GM12878 (cell line): ENCODE measurements at regions not wholly inside any gene's neighbourhood (a gene's known extent, or its start where the extent isn't known, plus 50 kb on each side); places are given as distances from the start of the nearest gene placed in this dataset.

Source experiments
- ATAC-seq: fragments of 200-7000 bp; cut with Tn5 transposase; 3 replicates; pipeline ENCODE4 v1.9.1; 2020; ENCODE audit warnings: mild to moderate bottlenecking, moderate library complexity
- BruUV-seq: library from RNA; stranded (reverse); fragments of 400-500 nt; replicated peaks from 2 replicates; lab custom pipeline; 2021; lab: Mats Ljungman, UMichigan
- CTCF ChIA-PET: fragments of 300-600 bp; sonication (Branson Sonifier 250); formaldehyde crosslinking; extraction: SDS; loops from one replicate; lab custom pipeline; 2021; ENCODE audit warnings: inconsistent platforms; lab: Yijun Ruan, JAX
- POLR2A ChIA-PET: fragments of 350-600 bp; formaldehyde crosslinking; extraction: SDS; loops from one replicate; lab custom pipeline; 2021; ENCODE audit warnings: inconsistent platforms; lab: Charles Lee
- RAD21 ChIA-PET: fragments of 300-600 bp; sonication (Branson Sonifier 250); formaldehyde crosslinking; loops from one replicate; lab custom pipeline; 2023; ENCODE audit warnings: antibody characterized with exemption; ENCODE audit not compliant: unreplicated experiment; lab: Charles Lee
- SMC1A ChIA-PET: fragments of 300-600 bp; sonication (Branson Sonifier 250); formaldehyde crosslinking; loops from one replicate; lab custom pipeline; 2023; ENCODE audit not compliant: unreplicated experiment, uncharacterized antibody; lab: Charles Lee
- DNase-seq: peaks from one replicate; pipeline ENCODE4 v3.0.0-alpha.2; 2011; ENCODE audit warnings: low read depth, low spot score
- FAIRE-seq: peaks from 3 replicates; lab custom pipeline; 2011; peaks lifted over from hg19 to GRCh38; lab: Jason Lieb, UNC
- H2AFZ ChIP-seq: 2 replicates; pipeline ENCODE4 v1.6.0; 2011; ENCODE audit warnings: low read depth, low read length, control low read depth; ENCODE audit not compliant: control insufficient read depth
- H3K27ac ChIP-seq: 2 replicates; pipeline ENCODE4 v1.5.1; 2011; ENCODE audit warnings: control low read depth; ENCODE audit not compliant: control insufficient read depth, insufficient read depth
- H3K27me3 ChIP-seq, 2 experiments: replicated peaks in 1 of 2; 2 replicates each; pipeline versions ENCODE4 v1.6.0 to v1.6.1; 2011; ENCODE audit warnings: low read length in 1 of 2; ENCODE audit not compliant: control insufficient read depth in 2 of 2, insufficient read depth in 2 of 2
- H3K36me3 ChIP-seq, 2 experiments: 2 replicates each; pipeline ENCODE4 v1.5.1; 2011; ENCODE audit warnings: low read length in 1 of 2; ENCODE audit not compliant: control insufficient read depth in 2 of 2, insufficient read depth in 2 of 2
- H3K4me1 ChIP-seq: 2 replicates; pipeline ENCODE4 v1.6.1; 2011; ENCODE audit warnings: mild to moderate bottlenecking, low read length, moderate library complexity, mixed read lengths; ENCODE audit not compliant: control insufficient read depth, insufficient read depth
- H3K4me2 ChIP-seq: 2 replicates; pipeline ENCODE4 v1.6.0; 2011; ENCODE audit warnings: control low read depth; ENCODE audit not compliant: control insufficient read depth, insufficient read depth
- H3K4me3 ChIP-seq: fragments of 200-600 bp; sonication (generic); 2 replicates; pipeline ENCODE4 v1.5.1; 2016
- H3K79me2 ChIP-seq: 2 replicates; pipeline ENCODE4 v1.6.0; 2011; ENCODE audit warnings: low read length; ENCODE audit not compliant: control insufficient read depth, insufficient read depth
- H3K9ac ChIP-seq: 2 replicates; pipeline ENCODE4 v1.8.0; 2011; ENCODE audit warnings: low read length, control low read depth, mixed read lengths; ENCODE audit not compliant: control insufficient read depth, insufficient read depth
- H3K9me3 ChIP-seq: replicated peaks from 3 replicates; pipeline ENCODE4 v1.5.1; 2011; ENCODE audit warnings: mild to moderate bottlenecking, low read length; ENCODE audit not compliant: control insufficient read depth, insufficient read depth
- H4K20me1 ChIP-seq: 2 replicates; pipeline ENCODE4 v1.6.0; 2011; ENCODE audit not compliant: control insufficient read depth, insufficient read depth
- CREB1 ChIP-seq: IDR thresholded peaks from 2 replicates; pipeline ENCODE4 v1.6.1; 2012; ENCODE audit warnings: low read depth, mild to moderate bottlenecking, inconsistent platforms
- EGR1 ChIP-seq, 2 experiments: IDR thresholded peaks; 1 replicate in 1 of 2; 2 replicates in 1 of 2; pipeline ENCODE4 v1.6.1; 2011 to 2012; ENCODE audit warnings: low read depth in 2 of 2, low read length in 2 of 2, borderline replicate concordance in 1 of 2, mild to moderate bottlenecking in 1 of 2, moderate library complexity in 1 of 2
- HDAC6 ChIP-seq: fragments of 200-600 bp; sonication (generic); IDR thresholded peaks from one replicate; pipeline ENCODE4 v1.8.0; 2017; ENCODE audit warnings: antibody characterized with exemption; ENCODE audit not compliant: unreplicated experiment
- HDGF ChIP-seq: fragments of 450-650 bp; IDR thresholded peaks from 2 replicates; pipeline ENCODE4 v1.6.1; 2016; ENCODE audit warnings: antibody characterized with exemption
- JUND ChIP-seq: IDR thresholded peaks from 2 replicates; pipeline ENCODE4 v1.6.1; 2012; ENCODE audit warnings: low read depth, mild to moderate bottlenecking, low read length, improper control_type of control experiment, moderate library complexity
- KLF5 ChIP-seq: fragments of 450-650 bp; IDR thresholded peaks from 2 replicates; pipeline ENCODE4 v1.6.1; 2014; ENCODE audit warnings: mild to moderate bottlenecking; ENCODE audit not compliant: partially characterized antibody
- MTA2 ChIP-seq: fragments of 450-650 bp; IDR thresholded peaks from 2 replicates; pipeline ENCODE4 v1.6.1; 2016; ENCODE audit warnings: low read depth, mild to moderate bottlenecking, moderate library complexity
- MXI1 ChIP-seq: fragments of 150-350 bp; IDR thresholded peaks from 2 replicates; pipeline ENCODE4 v1.6.1; 2011; ENCODE audit warnings: low read depth, mild to moderate bottlenecking, inconsistent platforms, low read length, improper control_type of control experiment
- PML ChIP-seq: IDR thresholded peaks from 2 replicates; pipeline ENCODE4 v1.6.1; 2012; ENCODE audit warnings: low read length, inconsistent platforms
- POLR2AphosphoS2 ChIP-seq: IDR thresholded peaks from 2 replicates; pipeline ENCODE4 v1.6.1; 2011; ENCODE audit warnings: low read depth, mild to moderate bottlenecking, low read length, improper control_type of control experiment, moderate library complexity
- RELB ChIP-seq: fragments of 450-650 bp; IDR thresholded peaks from 2 replicates; pipeline ENCODE4 v1.6.1; 2017; ENCODE audit warnings: low read depth, mild to moderate bottlenecking, moderate library complexity
- RUNX3 ChIP-seq: IDR thresholded peaks from 2 replicates; pipeline ENCODE4 v1.6.1; 2012; ENCODE audit warnings: low read length, inconsistent platforms
- SUZ12 ChIP-seq: fragments of 200-600 bp; sonication (generic); IDR thresholded peaks from one replicate; pipeline ENCODE4 v1.6.1; 2018; ENCODE audit warnings: antibody characterized with exemption, mild to moderate bottlenecking; ENCODE audit not compliant: unreplicated experiment
- YY1 ChIP-seq: IDR thresholded peaks from 2 replicates; pipeline ENCODE4 v1.6.1; 2011; ENCODE audit warnings: low read depth, mild to moderate bottlenecking, low read length
- WGBS: methylation state at CpG from one replicate; pipeline ENCODE4 v1.1.6; 2016; ENCODE audit warnings: low lambda C conversion rate; ENCODE audit not compliant: insufficient replicate concordance, insufficient coverage; ENCODE audit errors: missing lambda C conversion rate; 5-methylcytosine and 5-hydroxymethylcytosine counted together
- in situ Hi-C: fragments of 300-500 bp; cut with MboI; formaldehyde crosslinking; loops from 9 replicates; pipeline ENCODE4 v1.14.3; 2018; ENCODE audit warnings: mixed read lengths
- intact Hi-C: fragments of 100-400 bp; cut with micrococcal nuclease; formaldehyde crosslinking; loops from one replicate; pipeline ENCODE4 v1.14.2; 2022; ENCODE audit not compliant: unreplicated experiment
- TF ChIP-seq, protein P1 (sequence below): fragments of 450-650 bp; IDR thresholded peaks from 2 replicates; pipeline ENCODE4 v1.6.1; 2016; ENCODE audit warnings: mild to moderate bottlenecking
- TF ChIP-seq, protein P2 (sequence below): fragments of 450-650 bp; IDR thresholded peaks from 2 replicates; pipeline ENCODE4 v1.6.1; 2016; ENCODE audit warnings: mild to moderate bottlenecking

- Histone ChIP-seq H3K9me3 (no peaks in the 10 kb centered on the region), H3K4me2 (no peak overlapping the region), H3K9ac (no peak overlapping the region), H3K36me3 (no peaks in the 10 kb centered on the region), H3K4me3 (no peak overlapping the region), H4K20me1 (no peaks in the 10 kb centered on the region)
- no peak for FAIRE-seq
- POLR2A ChIA-PET = no interaction called here
- in situ Hi-C loops (no loop called here), intact Hi-C loops (no loop called here)
- no peak for TF ChIP-seq KLF5
- TF ChIP-seq HDAC6 = no peak
- no peak for TF ChIP-seq POLR2AphosphoS2
- TF ChIP-seq, protein P1, sequence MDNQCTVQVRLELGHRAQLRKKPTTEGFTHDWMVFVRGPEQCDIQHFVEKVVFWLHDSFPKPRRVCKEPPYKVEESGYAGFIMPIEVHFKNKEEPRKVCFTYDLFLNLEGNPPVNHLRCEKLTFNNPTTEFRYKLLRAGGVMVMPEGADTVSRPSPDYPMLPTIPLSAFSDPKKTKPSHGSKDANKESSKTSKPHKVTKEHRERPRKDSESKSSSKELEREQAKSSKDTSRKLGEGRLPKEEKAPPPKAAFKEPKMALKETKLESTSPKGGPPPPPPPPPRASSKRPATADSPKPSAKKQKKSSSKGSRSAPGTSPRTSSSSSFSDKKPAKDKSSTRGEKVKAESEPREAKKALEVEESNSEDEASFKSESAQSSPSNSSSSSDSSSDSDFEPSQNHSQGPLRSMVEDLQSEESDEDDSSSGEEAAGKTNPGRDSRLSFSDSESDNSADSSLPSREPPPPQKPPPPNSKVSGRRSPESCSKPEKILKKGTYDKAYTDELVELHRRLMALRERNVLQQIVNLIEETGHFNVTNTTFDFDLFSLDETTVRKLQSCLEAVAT = no peak
- TF ChIP-seq JUND = no peak
- TF ChIP-seq YY1 = no peak
- TF ChIP-seq MXI1 = no peak
- no peak for TF ChIP-seq RELB
- TF ChIP-seq SUZ12 = no peak
- TF ChIP-seq HDGF = no peak
- no peak for TF ChIP-seq MTA2
- no peak for TF ChIP-seq PML
- TF ChIP-seq CREB1 = no peak
- TF ChIP-seq RUNX3 = no peak
- no peak for TF ChIP-seq EGR1 (IDR thresholded peaks at IDR 0.05; ENCODE audit: borderline replicate concordance in 1 of 2, low read depth in 2 of 2, low read length in 2 of 2)
- TF ChIP-seq, protein P2, sequence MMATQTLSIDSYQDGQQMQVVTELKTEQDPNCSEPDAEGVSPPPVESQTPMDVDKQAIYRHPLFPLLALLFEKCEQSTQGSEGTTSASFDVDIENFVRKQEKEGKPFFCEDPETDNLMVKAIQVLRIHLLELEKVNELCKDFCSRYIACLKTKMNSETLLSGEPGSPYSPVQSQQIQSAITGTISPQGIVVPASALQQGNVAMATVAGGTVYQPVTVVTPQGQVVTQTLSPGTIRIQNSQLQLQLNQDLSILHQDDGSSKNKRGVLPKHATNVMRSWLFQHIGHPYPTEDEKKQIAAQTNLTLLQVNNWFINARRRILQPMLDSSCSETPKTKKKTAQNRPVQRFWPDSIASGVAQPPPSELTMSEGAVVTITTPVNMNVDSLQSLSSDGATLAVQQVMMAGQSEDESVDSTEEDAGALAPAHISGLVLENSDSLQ = no peak
- TF ChIP-seq, all 136 proteins: peak for 0
- Histone ChIP-seq H3K27ac (no peak overlapping the region), H3K79me2 (no peaks in the 10 kb centered on the region), H3K4me1 (no peaks in the 10 kb centered on the region), H2AFZ (no peak overlapping the region), H3K27me3 (no peaks in the 10 kb centered on the region)
- 8% methylated on average over 5 of the region's 5 CpGs for WGBS
- ATAC-seq (no peak), DNase-seq (no peak)
- CTCF ChIA-PET = no interaction called here
- no TSS peak for BruUV-seq
- SMC1A ChIA-PET = interaction anchor here (1.0 kb wide), 1 partner anchor 163 kb away, joined by 3 read pairs; no protein-coding TSS in a partner anchor
- RAD21 ChIA-PET = no interaction called here
Measured at GRCh38 chr4:156638334-156638733, 333.3 kb downstream of the PDGFC start.
